BE2C (cell line): ENCODE measurements at regions not wholly inside any gene's neighbourhood (a gene's known extent, or its start where the extent isn't known, plus 50 kb on each side); places are given as distances from the start of the nearest gene placed in this dataset.

Source experiments
- DNase-seq: peaks from one replicate; pipeline ENCODE4 v3.0.0-alpha.2; 2020
- H3K27me3 ChIP-seq: fragments of 250-450 bp; sonication (Bioruptor Pico); 2 replicates; pipeline ENCODE4 v1.5.1; 2020; ENCODE audit warnings: mild to moderate bottlenecking
- H3K36me3 ChIP-seq: fragments of 250-450 bp; sonication (Bioruptor Pico); 2 replicates; pipeline ENCODE4 v1.5.1; 2020; ENCODE audit warnings: mild to moderate bottlenecking
- H3K4me1 ChIP-seq: fragments of 250-450 bp; sonication (Bioruptor Pico); 2 replicates; pipeline ENCODE4 v1.5.1; 2020
- H3K4me3 ChIP-seq: 2 replicates; pipeline ENCODE4 v1.5.1; 2011; ENCODE audit warnings: low read depth, low read length
- H3K9me3 ChIP-seq: fragments of 250-450 bp; sonication (Bioruptor Pico); 2 replicates; pipeline ENCODE4 v1.5.1; 2020
- CTCF ChIP-seq: IDR thresholded peaks from 2 replicates; pipeline ENCODE4 v1.5.1; 2012; ENCODE audit warnings: mild to moderate bottlenecking, low read depth, low read length

DNA sequence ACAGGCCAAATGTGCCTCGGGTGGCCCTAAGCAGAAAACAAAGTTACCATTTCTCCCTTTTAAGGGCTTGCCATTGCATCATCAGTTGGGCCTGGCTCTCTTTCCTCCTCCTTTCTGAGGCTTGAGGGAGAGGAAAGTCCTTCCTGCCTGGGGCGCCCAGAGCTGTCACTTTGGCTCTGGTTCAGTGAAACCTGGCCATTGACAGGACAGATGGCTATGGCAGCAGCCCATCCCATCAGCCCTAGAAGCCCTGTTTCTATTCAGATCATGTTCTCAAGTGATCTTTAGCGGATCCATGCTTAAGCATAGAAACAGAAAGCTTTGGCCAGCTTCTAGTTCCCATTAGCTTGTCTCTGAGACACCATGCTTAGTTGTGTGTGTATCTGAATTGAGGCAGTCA is 293.4 kb downstream of the YTHDC2 start:
- no peaks in the 10 kb centered on the region for H3K36me3 ChIP-seq

GRCh38 chr5:113807427-113807991 is 294.0 kb downstream of the YTHDC2 start:
- Histone ChIP-seq H3K4me1 (peaks cover 2% of the 10 kb centered on the region; the same call in 1 of the 2 replicates), H3K4me3 (no peak overlapping the region), H3K27me3 (no peaks in the 10 kb centered on the region; the same call in 1 of the 2 replicates), H3K9me3 (no peaks in the 10 kb centered on the region), H3K36me3 (no peaks in the 10 kb centered on the region)
- DNase-seq: no peak
- no peak for TF ChIP-seq CTCF

More for the DNA sequence above, 293.4 kb downstream of the YTHDC2 start:
- H3K4me1 ChIP-seq: peaks cover 2% of the 10 kb centered on the region; the same call in 1 of the 2 replicates
- no peak overlapping the region for H3K4me3 ChIP-seq
- H3K27me3 ChIP-seq: no peaks in the 10 kb centered on the region; the same call in 1 of the 2 replicates
- DNase-seq: no peak
- TF ChIP-seq CTCF: no peak
- no peaks in the 10 kb centered on the region for H3K9me3 ChIP-seq

- H3K27me3 ChIP-seq: no peaks in the 10 kb centered on the region; the same call in none of the 2 replicates
- TF ChIP-seq CTCF: no peak
- H3K36me3 ChIP-seq: no peaks in the 10 kb centered on the region
- H3K9me3 ChIP-seq: no peaks in the 10 kb centered on the region
- no peak for DNase-seq
- no peaks in the 10 kb centered on the region for H3K4me1 ChIP-seq
- H3K4me3 ChIP-seq: no peak overlapping the region
Measured at GRCh38 chr5:113808956-113809355, 295.5 kb downstream of the YTHDC2 start.

GRCh38 chr5:113809626-113810025 is 296.1 kb downstream of the YTHDC2 start:
- H3K4me3 ChIP-seq: no peak overlapping the region
- H3K4me1 ChIP-seq: no peaks in the 10 kb centered on the region
- no peaks in the 10 kb centered on the region; the same call in none of the 2 replicates for H3K27me3 ChIP-seq
- no peaks in the 10 kb centered on the region for H3K9me3 ChIP-seq
- no peak for TF ChIP-seq CTCF
- no peak for DNase-seq
- H3K36me3 ChIP-seq: no peaks in the 10 kb centered on the region

GRCh38 chr5:113813466-113813865 is 300.0 kb downstream of the YTHDC2 start:
- no peaks in the 10 kb centered on the region for H3K4me1 ChIP-seq
- H3K36me3 ChIP-seq: no peaks in the 10 kb centered on the region
- TF ChIP-seq CTCF: no peak
- DNase-seq: no peak
- no peaks in the 10 kb centered on the region; the same call in none of the 2 replicates for H3K27me3 ChIP-seq
- no peak overlapping the region for H3K4me3 ChIP-seq
- no peaks in the 10 kb centered on the region for H3K9me3 ChIP-seq

GRCh38 chr5:113817683-113818082 is 304.2 kb downstream of the YTHDC2 start:
- Histone ChIP-seq H3K4me1 (no peaks in the 10 kb centered on the region), H3K9me3 (no peaks in the 10 kb centered on the region), H3K27me3 (no peaks in the 10 kb centered on the region; the same call in 1 of the 2 replicates), H3K36me3 (no peaks in the 10 kb centered on the region), H3K4me3 (no peak overlapping the region)
- no peak for DNase-seq
- no peak for TF ChIP-seq CTCF
